ENCODE measurements at regions not wholly inside any gene's neighbourhood (a gene's known extent, or its start where the extent isn't known, plus 50 kb on each side); places are given as distances from the start of the nearest gene placed in this dataset.
"Not testable (repeated sequence)": the region's sequence is repeated elsewhere in the genome, so short reads cannot be mapped to it uniquely, and the experiment has no call there.

- no peak for DNase-seq
Observed at GRCh38 chr7:48992816-48993215, 68.5 kb downstream of the CDC14C start.

- DNase-seq: no peak
Observed at GRCh38 chr7:49001610-49002033, 77.3 kb downstream of the CDC14C start.

GRCh38 chr7:49010717-49011116 is 86.4 kb downstream of the CDC14C start:
- no peak for DNase-seq

- DNase-seq: no peak
Observed at GRCh38 chr7:49014870-49015269, 90.5 kb downstream of the CDC14C start.

- DNase-seq: no peak
Observed at GRCh38 chr7:49020145-49020544, 95.8 kb downstream of the CDC14C start.

GRCh38 chr7:49022448-49022847 is 98.1 kb downstream of the CDC14C start:
- DNase-seq: no peak

- no peak for DNase-seq
Observed at GRCh38 chr7:49023345-49024328, 99.3 kb downstream of the CDC14C start.

- DNase-seq: no peak
Observed at GRCh38 chr7:49030221-49030620, 105.9 kb downstream of the CDC14C start.

- not testable (repeated sequence) for DNase-seq
Observed at GRCh38 chr7:49033140-49033539, 108.8 kb downstream of the CDC14C start.

GRCh38 chr7:49037346-49038210 is 113.2 kb downstream of the CDC14C start:
- DNase-seq: no peak

GRCh38 chr7:49038821-49039358 is 114.5 kb downstream of the CDC14C start:
- no peak for DNase-seq

- no peak for DNase-seq
Observed at GRCh38 chr7:49060743-49061142, 136.4 kb downstream of the CDC14C start.

- no peak for DNase-seq
Observed at GRCh38 chr7:49074538-49074937, 150.2 kb downstream of the CDC14C start.

- no peak for DNase-seq
Observed at GRCh38 chr7:49080896-49081475, 156.6 kb downstream of the CDC14C start.

- DNase-seq: no peak
Observed at GRCh38 chr7:49088017-49088416, 163.7 kb downstream of the CDC14C start.

GRCh38 chr7:49089717-49090116 is 165.4 kb downstream of the CDC14C start:
- no peak for DNase-seq

GRCh38 chr7:49091089-49091488 is 166.7 kb downstream of the CDC14C start:
- no peak for DNase-seq

GRCh38 chr7:49091519-49091918 is 167.2 kb downstream of the CDC14C start:
- DNase-seq: no peak

- DNase-seq: no peak
Observed at GRCh38 chr7:49093218-49093617, 168.9 kb downstream of the CDC14C start.

GRCh38 chr7:49094866-49095265 is 170.5 kb downstream of the CDC14C start:
- no peak for DNase-seq

GRCh38 chr7:49099587-49100326 is 175.4 kb downstream of the CDC14C start:
- DNase-seq: no peak

Data from midbrain (tissue), 1 donor.